ENCODE measurements at regions not wholly inside any gene's neighbourhood (a gene's known extent, or its start where the extent isn't known, plus 50 kb on each side); places are given as distances from the start of the nearest gene placed in this dataset.
"Not testable (repeated sequence)": the region's sequence is repeated elsewhere in the genome, so short reads cannot be mapped to it uniquely, and the experiment has no call there.

GRCh38 chr12:78379065-78379464, 485.5 kb upstream of the SYT1 start:
- TF ChIP-seq CTCF (conservative IDR thresholded peaks at IDR 0.05; ENCODE audit: low read length); EZH2phosphoT487 (IDR thresholded peaks at IDR 0.05; ENCODE audit: borderline replicate concordance): not testable (repeated sequence)

Measured in Loucy (cell line).